PC-3 (cell line): ENCODE measurements at regions not wholly inside any gene's neighbourhood (a gene's known extent, or its start where the extent isn't known, plus 50 kb on each side); places are given as distances from the start of the nearest gene placed in this dataset.

Experiments
- ATAC-seq: fragments of 200-7000 bp; cut with Tn5 transposase; 2 replicates; pipeline ENCODE4 v1.9.1; 2020; ENCODE audit warnings: mild to moderate bottlenecking, moderate library complexity
- BruUV-seq: library from RNA; stranded (reverse); fragments of 400-500 nt; replicated peaks from 2 replicates; lab custom pipeline; 2021; lab: Mats Ljungman, UMichigan
- CTCF ChIA-PET: fragments of 300-600 bp; sonication (Branson Sonifier 250); formaldehyde crosslinking; loops from one replicate; lab custom pipeline; 2022; ENCODE audit warnings: antibody characterized with exemption; lab: Charles Lee
- POLR2A ChIA-PET: fragments of 300-600 bp; sonication (Branson Sonifier 250); formaldehyde crosslinking; loops from one replicate; lab custom pipeline; 2022; ENCODE audit warnings: antibody characterized with exemption; ENCODE audit not compliant: unreplicated experiment; lab: Charles Lee
- DNase-seq: peaks from one replicate; pipeline ENCODE4 v3.0.0-alpha.2; 2015
- H2AFZ ChIP-seq: fragments of 300-600 bp; sonication (generic); 2 replicates; pipeline ENCODE4 v1.6.0; 2016; ENCODE audit warnings: antibody characterized with exemption, low read length
- H3F3A ChIP-seq: fragments of 300-600 bp; sonication (generic); one replicate; pipeline ENCODE4 v1.6.0; 2017; ENCODE audit warnings: antibody characterized with exemption, low read length, control low read depth, mild to moderate bottlenecking; ENCODE audit not compliant: unreplicated experiment
- H3K27ac ChIP-seq: fragments of 300-600 bp; sonication (generic); 2 replicates; pipeline ENCODE4 v1.5.1; 2016; ENCODE audit warnings: mild to moderate bottlenecking, low read length
- H3K27me3 ChIP-seq: fragments of 300-600 bp; sonication (generic); 2 replicates; pipeline ENCODE4 v1.6.1; 2016; ENCODE audit warnings: low read length, mixed read lengths
- H3K36me3 ChIP-seq: fragments of 300-600 bp; sonication (generic); 2 replicates; pipeline ENCODE4 v1.6.1; 2016; ENCODE audit warnings: low read depth, mixed run types, low read length, mixed read lengths
- H3K4me1 ChIP-seq: fragments of 300-600 bp; sonication (generic); 2 replicates; pipeline ENCODE4 v1.5.1; 2016; ENCODE audit warnings: low read length; ENCODE audit not compliant: insufficient read depth
- H3K4me2 ChIP-seq: fragments of 300-600 bp; sonication (generic); 2 replicates; pipeline ENCODE4 v1.6.0; 2016; ENCODE audit warnings: low read length
- H3K4me3 ChIP-seq: fragments of 300-600 bp; sonication (generic); 2 replicates; pipeline ENCODE4 v1.5.1; 2016; ENCODE audit warnings: mild to moderate bottlenecking, low read length, mixed read lengths
- H3K79me2 ChIP-seq: fragments of 300-600 bp; sonication (generic); 2 replicates; pipeline ENCODE4 v1.6.1; 2017; ENCODE audit warnings: low read length, mixed read lengths
- H3K9ac ChIP-seq: fragments of 300-600 bp; sonication (generic); 2 replicates; pipeline ENCODE4 v1.6.0; 2016; ENCODE audit warnings: mild to moderate bottlenecking, low read length
- H3K9me2 ChIP-seq: fragments of 300-600 bp; sonication (generic); replicated peaks from 2 replicates; pipeline ENCODE4 v1.6.1; 2016; ENCODE audit warnings: mixed run types, low read length, mixed read lengths
- H3K9me3 ChIP-seq: fragments of 300-600 bp; sonication (generic); 2 replicates; pipeline ENCODE4 v1.6.1; 2016; ENCODE audit warnings: low read length, mixed read lengths
- H4K20me1 ChIP-seq: fragments of 300-600 bp; sonication (generic); 2 replicates; pipeline ENCODE4 v1.6.1; 2016; ENCODE audit warnings: low read length, mixed read lengths
- EZH2 ChIP-seq: fragments of 300-600 bp; sonication (generic); IDR thresholded peaks from one replicate; pipeline ENCODE4 v1.6.1; 2017; ENCODE audit warnings: antibody characterized with exemption, mild to moderate bottlenecking, low read length; ENCODE audit not compliant: unreplicated experiment
- EZH2phosphoT487 ChIP-seq: fragments of 300-600 bp; sonication (generic); IDR thresholded peaks from 2 replicates; pipeline ENCODE4 v1.6.1; 2018; ENCODE audit warnings: mild to moderate bottlenecking, antibody characterized with exemption, low read length, borderline replicate concordance
- intact Hi-C: fragments of 100-400 bp; cut with micrococcal nuclease; formaldehyde crosslinking; loops from 2 replicates; pipeline ENCODE4 v1.9.0; 2023
- TF ChIP-seq, protein P1 (sequence below): fragments of 300-600 bp; sonication (generic); conservative IDR thresholded peaks from 2 replicates; pipeline ENCODE4 v1.5.1; 2017; ENCODE audit warnings: antibody characterized with exemption, low read depth, mild to moderate bottlenecking, low read length

DNA sequence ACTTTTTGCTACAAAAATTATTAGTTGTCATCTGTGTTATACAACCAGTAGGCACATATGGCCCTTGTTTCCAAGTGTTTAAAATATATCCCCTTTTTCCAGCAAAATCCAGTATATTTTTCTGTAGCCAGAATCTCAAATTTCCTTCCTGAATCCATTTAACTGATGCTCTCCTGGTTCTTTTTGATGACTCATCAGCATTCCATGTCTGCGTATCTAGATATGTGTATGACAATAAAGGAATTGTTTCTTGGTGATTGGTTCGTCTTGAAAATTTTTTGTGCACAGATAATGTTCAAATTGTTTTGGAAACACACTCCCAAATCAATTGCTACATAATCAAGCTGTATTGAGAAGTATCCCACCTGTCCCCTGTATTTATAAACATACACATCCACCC lies 98.3 kb downstream of the ITM2A start:
- TF ChIP-seq, protein P1, sequence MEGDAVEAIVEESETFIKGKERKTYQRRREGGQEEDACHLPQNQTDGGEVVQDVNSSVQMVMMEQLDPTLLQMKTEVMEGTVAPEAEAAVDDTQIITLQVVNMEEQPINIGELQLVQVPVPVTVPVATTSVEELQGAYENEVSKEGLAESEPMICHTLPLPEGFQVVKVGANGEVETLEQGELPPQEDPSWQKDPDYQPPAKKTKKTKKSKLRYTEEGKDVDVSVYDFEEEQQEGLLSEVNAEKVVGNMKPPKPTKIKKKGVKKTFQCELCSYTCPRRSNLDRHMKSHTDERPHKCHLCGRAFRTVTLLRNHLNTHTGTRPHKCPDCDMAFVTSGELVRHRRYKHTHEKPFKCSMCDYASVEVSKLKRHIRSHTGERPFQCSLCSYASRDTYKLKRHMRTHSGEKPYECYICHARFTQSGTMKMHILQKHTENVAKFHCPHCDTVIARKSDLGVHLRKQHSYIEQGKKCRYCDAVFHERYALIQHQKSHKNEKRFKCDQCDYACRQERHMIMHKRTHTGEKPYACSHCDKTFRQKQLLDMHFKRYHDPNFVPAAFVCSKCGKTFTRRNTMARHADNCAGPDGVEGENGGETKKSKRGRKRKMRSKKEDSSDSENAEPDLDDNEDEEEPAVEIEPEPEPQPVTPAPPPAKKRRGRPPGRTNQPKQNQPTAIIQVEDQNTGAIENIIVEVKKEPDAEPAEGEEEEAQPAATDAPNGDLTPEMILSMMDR = no peak
- no peak for TF ChIP-seq EZH2
- H3K4me2 ChIP-seq = no peak overlapping the region
- DNase-seq = no peak
- intact Hi-C loops = no loop called here
- H3K27me3 ChIP-seq = no peaks in the 10 kb centered on the region
- no peaks in the 10 kb centered on the region for H3K4me1 ChIP-seq
- H3K36me3 ChIP-seq = no peaks in the 10 kb centered on the region
- no peaks in the 10 kb centered on the region for H4K20me1 ChIP-seq
- no peak overlapping the region for H2AFZ ChIP-seq
- ChIA-PET POLR2A (no interaction called here), CTCF (no interaction called here)
- ATAC-seq = no peak
- no peaks in the 10 kb centered on the region for H3K9me3 ChIP-seq
- H3K79me2 ChIP-seq = no peaks in the 10 kb centered on the region
- H3K9me2 ChIP-seq = no peaks in the 10 kb centered on the region
- H3K27ac ChIP-seq = no peak overlapping the region
- H3F3A ChIP-seq = no peaks in the 10 kb centered on the region
- no peak overlapping the region for H3K9ac ChIP-seq
- no peak overlapping the region for H3K4me3 ChIP-seq
- BruUV-seq = no TSS peak

DNA sequence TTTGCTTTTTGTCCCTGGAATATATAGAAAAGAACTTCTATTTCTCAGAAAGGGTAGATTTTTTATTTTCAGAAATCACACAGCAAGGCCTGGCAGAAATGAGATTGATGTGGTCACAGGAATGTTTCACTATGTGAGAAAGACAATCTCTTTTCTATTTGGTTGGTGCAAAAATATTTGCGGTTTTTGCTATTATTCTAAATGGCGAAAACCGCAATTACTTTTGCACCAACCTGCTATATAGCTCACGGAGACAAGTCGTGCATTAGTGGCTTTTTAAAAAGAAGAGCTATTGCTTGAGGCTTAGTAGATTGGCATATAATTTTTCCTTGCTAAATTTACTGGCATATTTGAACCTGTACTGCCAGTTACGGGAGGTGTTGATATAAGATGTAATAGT lies 100.4 kb downstream of the ITM2A start:
- no peaks in the 10 kb centered on the region for H3K27me3 ChIP-seq
- H3K9me3 ChIP-seq = no peaks in the 10 kb centered on the region
- no peaks in the 10 kb centered on the region for H3K4me1 ChIP-seq
- ChIA-PET CTCF (no interaction called here), POLR2A (no interaction called here)
- TF ChIP-seq, protein P1 = no peak
- TF ChIP-seq EZH2 = no peak
- no peak for TF ChIP-seq EZH2phosphoT487
- ATAC-seq (no peak), DNase-seq (no peak)
- H3K79me2 ChIP-seq = no peaks in the 10 kb centered on the region
- no peaks in the 10 kb centered on the region for H3K36me3 ChIP-seq
- H3F3A ChIP-seq = no peaks in the 10 kb centered on the region
- no peak overlapping the region for H3K27ac ChIP-seq
- no peak overlapping the region for H2AFZ ChIP-seq
- no peak overlapping the region for H3K9ac ChIP-seq
- H3K9me2 ChIP-seq = no peaks in the 10 kb centered on the region
- H4K20me1 ChIP-seq = no peaks in the 10 kb centered on the region
- no peak overlapping the region for H3K4me3 ChIP-seq
- intact Hi-C loops = no loop called here
- H3K4me2 ChIP-seq = no peak overlapping the region
- no TSS peak for BruUV-seq

DNA sequence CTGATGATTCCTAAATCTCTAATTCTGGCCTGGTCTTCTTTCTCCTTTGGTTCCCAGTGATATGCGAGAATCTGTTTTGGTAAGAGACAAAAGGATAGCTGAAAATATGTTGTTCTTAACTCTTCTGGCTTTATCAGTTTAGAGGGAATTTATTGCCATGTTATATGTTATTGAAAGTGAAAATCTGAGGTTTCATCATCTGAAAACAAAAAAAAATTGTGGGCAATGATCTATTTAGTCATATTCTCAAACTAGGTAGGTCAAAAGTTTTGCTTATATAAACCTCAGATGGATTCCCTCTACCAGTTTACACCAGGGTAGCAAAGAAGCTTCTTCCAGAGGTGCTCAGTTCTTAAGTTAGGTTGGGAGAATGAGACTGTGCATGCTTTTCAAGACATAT lies 103.6 kb downstream of the ITM2A start:
- Histone ChIP-seq H4K20me1 (no peaks in the 10 kb centered on the region), H3K27me3 (no peaks in the 10 kb centered on the region), H3K36me3 (no peaks in the 10 kb centered on the region), H3K4me3 (no peak overlapping the region), H3K9ac (no peak overlapping the region), H3K4me1 (no peaks in the 10 kb centered on the region), H3K9me3 (no peaks in the 10 kb centered on the region), H3K4me2 (no peak overlapping the region), H3K9me2 (no peaks in the 10 kb centered on the region), H3K79me2 (no peaks in the 10 kb centered on the region), H3K27ac (no peak overlapping the region), H3F3A (no peaks in the 10 kb centered on the region), H2AFZ (no peak overlapping the region)
- no peak for TF ChIP-seq EZH2
- TF ChIP-seq, protein P1 = no peak
- TF ChIP-seq EZH2phosphoT487 = no peak
- CTCF ChIA-PET = no interaction called here
- intact Hi-C loops = no loop called here
- POLR2A ChIA-PET = no interaction called here
- ATAC-seq = no peak
- BruUV-seq = no TSS peak
- DNase-seq = no peak
